ENCODE measurements at regions not wholly inside any gene's neighbourhood (a gene's known extent, or its start where the extent isn't known, plus 50 kb on each side); places are given as distances from the start of the nearest gene placed in this dataset.
"Not testable (repeated sequence)": the region's sequence is repeated elsewhere in the genome, so short reads cannot be mapped to it uniquely, and the experiment has no call there.

DNA sequence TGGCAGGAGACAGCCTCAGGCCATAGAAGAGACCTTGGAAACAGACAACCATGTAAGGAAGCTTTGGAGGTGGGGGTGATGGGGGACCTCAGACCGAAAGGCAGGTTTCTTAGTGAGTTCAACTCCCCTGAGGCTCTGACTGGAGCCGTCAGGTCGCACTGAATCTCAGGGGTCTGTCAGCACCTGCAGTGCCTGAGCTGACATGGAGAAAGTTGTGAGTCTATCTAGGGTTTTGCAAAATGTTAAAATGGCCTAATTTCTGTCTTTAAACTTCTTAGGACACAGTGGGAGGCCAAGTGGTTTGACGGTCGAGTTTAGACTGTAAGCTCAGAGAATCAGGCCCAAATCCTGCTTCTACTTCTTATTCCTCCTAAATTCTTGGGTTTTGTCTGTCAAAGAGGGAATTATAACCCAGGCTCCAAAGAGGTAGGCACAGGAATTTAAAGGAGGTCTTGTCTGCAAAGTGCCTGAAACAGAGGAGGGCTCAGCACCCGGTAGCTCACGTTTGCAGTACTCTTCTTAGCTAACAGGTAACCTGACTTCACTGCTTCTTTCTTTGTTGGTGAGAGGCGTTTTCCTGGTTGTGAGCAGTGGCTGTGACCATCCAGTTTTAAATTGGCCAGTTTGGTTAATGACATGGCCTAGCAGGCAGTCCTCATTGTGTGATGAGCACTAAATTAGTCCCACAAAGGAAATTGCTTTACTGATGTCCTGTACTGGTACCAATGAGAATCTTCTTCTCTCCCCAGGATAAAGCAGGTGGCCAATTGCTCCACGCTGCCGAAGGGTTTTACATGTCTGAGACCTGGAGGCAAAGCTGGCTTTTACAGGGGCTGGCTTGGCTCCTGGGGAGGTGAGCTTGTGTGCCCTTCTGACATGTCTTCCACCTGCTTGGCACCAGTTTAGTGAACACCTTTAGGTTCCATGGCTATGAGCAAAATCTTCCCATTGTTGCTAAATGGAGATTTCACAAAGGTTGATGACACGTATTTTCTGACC lies 95.7 kb downstream of the MYCN start:
- DNase-seq: no peak

DNA sequence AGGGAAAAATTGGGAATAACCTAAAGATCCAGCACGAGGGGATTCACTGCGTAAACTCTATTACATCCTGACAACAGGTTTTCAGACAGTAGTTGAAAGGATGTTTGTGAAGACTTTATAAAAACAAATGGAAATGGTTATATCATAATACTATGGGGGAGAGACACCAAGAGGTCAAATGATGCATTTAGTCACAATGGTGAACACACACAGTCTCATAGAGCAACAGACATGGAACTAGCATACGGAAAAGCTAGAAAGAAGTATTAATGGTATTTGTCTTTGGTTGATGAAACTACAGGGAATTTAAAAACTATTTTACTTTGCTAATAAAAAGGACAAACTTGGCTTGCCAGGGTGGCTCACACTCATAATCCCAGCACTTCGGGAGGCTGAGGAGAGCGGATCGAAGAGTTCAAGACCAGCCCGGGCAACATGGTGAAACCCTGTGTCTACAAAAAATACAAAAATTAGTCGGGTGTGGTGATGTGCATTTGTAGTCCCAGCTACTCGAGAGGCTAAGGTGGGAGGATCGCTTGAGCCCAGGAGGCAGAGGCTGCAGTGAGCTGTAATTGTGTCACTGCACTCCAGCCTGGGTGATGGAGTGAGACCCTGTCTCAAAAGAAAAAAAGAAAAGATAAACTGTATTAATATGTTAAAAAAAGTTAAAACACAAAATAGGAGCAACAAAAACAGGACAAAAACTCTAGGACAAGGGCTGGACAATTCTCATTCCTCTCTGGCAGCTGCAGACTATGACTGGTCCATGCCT lies 94.8 kb downstream of the MYCN start:
- DNase-seq: no peak

DNA sequence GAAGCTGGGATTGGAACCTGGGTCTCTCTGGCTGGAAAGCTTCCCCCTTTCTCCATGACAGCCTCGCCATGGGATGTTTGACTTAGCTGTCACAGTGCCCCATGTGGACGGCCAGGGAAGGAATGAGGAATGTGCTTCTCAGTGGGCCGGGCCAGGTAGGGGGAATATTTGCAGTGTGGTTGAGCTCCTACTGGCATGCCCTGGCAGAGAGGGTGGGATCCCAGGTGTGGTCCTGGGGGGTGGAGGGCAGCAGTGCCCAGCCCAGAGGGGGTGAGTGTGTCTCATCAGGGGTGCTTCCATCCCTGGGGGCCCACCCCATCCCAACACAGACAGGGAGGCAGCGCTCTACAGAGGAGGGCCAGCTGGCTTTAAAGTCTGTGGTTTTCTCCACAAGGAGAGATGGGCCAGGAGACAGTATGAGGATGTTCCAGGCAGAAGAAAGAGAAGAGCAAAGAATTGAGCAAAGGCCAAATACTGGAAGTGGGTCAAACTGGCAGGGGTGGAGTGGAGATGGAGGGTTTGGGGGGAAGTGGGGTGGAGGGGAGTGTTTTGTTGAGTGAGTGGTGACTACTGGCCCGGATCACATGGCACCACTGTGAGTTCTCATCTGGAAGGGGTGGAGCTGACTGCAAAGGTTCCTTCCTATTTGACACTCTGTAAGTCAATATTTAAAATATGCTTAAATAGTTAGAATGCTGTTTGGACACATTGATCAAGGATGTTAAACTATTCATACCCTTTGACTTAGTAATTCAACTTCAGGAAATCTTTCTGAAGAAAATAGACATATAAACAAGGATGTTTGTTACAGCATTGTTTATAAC lies 94.0 kb downstream of the MYCN start:
- DNase-seq: no peak

DNA sequence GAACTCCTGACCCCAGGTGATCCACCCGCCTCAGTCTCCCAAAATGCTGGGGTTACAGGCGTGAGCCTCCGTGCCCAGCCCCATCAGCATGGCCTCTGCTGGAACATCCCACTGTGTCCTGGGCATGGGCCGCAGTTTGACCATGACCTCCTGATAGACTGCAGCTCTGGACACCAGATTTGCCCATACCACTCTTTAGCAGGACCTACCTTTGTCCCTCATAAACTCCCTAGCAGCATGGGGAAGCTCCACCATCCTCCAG lies 92.6 kb downstream of the MYCN start:
- DNase-seq: no peak

DNA sequence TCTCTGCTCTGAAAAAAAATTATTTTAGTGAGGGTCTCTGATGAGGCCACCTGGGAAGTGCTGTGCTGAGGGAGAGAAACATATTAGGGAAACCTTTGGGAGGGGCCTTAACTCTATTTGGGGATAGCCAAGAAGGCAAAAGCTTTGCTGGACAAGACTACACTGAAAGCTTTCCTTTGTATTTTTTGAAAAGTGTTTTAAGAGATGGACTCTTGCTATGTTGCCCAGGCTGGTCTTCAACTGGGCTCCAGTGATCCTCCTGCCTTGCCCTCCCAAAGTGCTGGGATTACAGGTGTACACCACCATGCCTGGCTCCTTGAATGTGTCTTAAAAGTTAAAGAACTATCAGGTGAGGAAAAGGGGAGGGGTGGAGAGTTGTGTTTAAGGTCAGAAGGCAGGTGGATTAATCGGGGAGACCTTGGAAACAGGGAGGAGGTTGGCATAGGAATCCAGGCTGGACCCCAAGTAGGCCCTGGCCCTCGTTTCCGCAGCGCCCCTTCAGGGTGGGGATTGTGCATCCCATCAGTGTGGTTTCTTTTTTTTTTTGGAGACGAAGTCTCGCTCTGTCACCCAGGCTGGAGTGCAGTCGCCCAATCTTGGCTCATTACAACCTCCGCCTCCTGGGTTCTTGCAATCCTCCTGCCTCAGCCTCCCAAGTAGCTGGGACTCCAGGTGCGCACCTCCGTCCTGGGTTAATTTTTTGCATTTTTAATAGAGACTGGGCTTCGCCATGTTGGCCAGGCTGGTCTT lies 92.1 kb downstream of the MYCN start:
- DNase-seq: no peak

DNA sequence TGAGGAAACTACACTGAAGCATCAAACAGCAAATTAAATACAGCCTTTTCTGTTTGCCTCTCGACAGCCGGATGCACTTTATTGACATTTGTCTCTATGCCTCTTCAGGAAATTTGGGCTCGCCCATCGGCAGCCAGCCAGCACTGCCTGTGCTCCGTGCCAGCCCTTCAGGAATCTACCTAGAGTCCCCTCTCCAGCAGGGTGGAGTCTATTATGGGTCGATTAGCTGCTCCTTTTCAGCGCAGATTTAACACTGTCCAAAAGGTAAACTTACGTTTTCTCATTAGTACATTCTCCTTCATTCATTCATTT lies 91.5 kb downstream of the MYCN start:
- DNase-seq: no peak

DNA sequence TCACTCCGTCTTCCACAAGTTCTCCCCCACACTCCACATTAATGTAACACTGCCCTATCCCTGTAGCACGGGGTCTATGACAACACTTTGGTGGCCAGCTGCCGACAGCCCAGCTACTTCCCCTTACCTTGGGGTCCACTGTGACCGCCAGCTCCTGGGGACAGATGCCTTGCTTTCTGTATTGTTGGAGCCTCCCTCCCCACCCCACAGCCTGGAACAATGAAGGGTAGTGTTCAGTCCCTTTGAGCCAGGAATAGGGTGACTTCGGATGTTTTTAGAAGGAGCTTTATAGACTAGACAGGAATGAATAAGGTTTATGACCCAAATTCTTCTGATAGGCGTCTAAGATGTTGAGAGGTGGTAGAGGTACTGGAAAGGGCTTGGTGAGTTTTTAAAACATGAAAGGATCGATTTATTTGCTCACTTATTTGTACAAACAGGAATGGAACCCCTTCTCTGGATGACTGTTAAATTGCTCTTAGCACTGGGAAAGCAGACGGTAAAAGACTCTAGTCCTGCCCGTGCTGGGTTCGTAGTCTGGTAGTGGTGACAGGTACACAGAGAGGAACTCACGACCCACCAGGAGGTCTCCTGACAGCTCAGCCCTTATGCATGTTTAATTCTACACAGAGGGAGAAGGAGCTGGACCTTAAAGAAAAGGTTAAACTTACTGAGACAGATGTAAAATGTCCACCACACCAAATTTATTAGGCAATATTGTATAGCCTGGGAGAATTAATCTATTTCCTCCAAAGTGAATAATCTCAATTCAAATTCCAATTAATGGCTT lies 90.9 kb downstream of the MYCN start:
- no peak for DNase-seq

DNA sequence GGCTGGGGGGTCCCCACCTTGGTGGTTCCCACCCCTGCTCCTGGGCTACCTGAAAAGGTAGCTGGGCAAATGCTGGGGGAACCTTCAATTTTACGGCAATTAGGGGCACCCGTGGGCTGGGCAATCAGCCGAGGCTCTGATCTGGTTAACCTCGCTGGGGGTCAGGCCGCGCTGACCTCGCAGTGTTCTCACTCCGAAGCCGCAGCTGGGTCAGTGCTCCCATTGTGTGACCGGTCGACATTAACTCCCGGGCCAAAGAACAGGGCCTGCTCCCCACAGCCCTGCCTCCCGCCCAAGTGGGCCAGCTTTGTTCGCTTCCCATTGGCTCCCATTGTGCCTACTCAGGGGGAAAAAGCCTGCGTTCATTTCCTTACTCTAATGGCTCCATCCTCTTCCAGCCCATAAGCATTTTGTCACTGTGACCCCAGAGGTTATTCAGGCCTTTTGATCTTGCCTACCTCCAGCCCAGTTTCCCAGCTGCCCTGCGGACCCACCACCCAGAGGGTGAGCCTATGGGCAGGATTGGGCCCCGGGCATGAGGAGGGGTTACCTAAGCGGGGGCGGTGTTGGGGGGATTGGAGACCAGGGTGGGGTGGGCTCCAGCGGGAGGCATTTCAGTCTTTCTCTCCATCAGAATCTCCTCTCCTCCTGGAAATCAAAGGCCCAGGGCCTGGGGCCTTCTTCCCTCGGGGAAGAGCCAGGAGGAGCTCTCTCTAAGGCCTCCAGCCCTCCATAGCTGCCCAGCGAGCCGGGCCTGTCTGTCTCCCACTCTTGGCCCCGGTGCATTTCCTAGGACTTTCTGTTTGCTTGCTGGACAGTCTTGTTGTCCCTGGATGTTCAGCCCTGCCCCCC lies 90.1 kb downstream of the MYCN start:
- DNase-seq: no peak

DNA sequence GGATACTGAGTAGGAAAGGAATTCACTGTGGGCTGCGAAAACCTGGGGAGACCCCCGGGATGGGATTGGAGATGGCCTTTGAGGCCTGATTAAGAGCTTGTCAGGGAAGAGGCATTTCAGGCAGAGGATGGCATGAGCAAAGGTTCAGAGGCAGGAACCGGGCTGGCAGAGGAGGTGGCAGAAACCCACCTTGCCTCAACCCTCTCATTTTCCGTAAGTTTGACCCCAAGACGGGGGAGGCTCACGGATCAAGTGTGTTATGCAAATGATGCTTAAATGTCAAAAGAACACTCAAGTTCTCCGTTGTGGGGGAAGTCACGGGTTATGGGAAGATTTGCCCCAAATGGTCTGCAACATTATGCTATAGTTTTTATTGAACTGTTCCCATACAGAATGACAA lies 88.3 kb downstream of the MYCN start:
- no peak for DNase-seq

DNA sequence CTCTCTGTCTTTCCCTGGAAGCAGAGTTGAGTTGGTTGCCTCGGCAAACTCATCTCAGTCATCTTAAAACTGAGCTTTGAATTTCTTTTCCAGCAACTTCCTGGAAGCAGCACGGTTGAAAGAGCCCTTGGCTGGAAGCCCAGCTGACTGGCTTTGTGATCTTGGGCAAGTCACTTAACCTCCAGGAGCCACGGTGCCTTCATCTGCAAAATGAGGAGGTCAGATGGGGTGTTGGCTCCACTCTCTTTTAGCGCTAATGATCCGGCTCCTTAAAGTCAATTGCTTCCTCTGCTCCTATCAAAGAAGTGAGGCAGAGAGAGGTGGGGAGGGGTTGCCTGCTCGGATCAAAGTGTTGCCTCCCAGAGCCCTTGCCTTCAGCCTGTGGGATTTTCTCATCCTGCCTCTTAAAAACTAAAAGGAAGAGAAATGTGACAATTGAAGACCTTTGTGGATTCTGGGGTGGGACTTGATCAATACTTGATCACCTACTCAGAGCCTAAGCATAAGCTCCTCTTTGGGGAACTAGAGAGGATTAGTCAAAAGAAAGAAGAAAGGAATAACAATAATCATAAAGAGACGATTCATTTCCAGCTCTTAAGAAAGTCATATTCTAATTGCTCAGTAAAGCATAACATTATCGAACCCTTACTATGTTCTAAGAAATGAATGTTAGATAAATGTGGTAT lies 86.6 kb downstream of the MYCN start:
- DNase-seq: peak; percentile 100

DNA sequence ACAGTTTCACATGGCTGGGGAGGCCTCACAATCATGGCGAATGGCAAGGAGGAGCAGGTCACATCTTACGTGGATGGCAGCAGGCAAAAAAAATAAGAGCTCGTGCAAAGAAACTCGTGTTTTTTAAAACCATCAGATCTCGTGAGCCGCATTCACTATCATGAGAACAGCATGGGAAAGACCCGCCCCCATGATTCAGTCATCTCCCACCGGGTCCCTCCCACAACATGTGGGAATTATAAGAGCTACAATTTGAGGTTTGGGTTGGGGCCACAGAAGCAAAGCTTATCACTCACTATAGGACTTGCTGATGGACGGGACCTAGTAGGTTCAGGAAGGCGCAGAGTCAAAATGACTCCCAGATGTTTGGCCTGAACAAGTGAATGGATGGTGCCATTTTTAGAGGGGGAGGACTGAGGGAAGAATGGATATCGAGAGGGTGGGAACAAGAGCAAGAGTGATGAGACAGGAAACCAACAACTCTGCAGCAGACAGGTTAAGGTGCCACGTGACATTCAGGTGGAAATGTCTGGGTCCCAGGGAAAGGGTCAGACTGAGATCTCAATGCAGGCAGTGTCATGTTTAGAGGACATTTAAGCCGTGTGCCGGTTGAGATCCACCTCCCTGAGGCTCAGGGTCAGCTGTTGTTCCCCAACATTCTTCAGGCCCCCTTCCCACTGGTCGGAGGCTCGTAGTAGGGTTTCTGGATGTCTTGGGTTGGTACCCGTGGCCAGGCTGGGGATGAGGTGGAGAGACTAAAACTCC lies 85.7 kb downstream of the MYCN start:
- DNase-seq: no peak

DNA sequence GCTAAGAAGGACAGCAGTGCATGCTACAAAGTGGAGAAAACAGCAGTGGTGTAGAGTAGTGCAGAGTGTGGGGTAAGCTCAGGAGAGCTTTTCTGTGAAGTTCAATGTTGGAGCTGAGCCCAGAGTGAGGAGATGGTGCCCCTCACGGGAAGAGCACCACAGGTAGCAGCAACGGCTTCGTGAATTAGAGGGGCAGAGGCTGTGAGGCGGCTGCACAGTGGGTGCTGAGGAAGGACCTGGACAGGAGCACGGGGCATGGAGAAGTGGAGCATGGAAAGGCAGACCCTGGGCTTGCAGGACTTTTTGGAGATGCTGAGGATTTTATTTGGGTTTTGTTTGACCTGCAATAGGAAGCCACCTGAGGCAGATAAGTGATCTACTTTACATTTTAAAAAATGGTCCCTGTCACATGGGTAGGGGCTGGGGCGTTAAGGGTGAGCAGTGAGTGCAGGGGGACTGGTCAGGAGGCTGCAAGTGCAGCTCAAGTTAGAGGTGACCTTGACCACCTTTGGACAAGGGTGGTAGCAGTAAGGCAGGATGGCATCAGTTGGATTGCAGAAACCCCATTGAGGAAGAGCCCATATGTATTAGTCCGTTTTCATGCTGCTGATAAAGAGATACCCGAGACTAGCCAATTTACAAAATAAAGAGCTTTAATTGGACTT lies 85.0 kb downstream of the MYCN start:
- DNase-seq: no peak

DNA sequence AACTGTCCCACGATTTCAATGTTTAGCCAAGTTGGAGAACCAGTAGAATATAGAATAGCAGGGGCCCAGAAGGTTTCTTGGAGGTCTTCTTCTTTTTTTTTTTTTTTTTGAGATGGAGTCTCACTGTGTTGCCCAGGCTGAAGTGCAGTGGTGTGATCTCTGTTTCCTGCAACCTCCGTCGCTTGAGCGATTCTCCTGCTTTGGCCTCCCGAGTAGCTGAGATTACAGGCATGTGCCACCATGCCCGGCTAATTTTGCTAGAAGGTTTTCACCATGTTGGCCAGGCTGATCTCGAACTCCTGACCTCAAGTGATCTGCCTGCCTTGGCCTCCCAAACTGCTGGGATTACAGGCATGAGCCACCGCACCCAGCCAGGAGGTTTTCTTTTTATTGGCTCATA lies 84.3 kb downstream of the MYCN start:
- not testable (repeated sequence) for DNase-seq

DNA sequence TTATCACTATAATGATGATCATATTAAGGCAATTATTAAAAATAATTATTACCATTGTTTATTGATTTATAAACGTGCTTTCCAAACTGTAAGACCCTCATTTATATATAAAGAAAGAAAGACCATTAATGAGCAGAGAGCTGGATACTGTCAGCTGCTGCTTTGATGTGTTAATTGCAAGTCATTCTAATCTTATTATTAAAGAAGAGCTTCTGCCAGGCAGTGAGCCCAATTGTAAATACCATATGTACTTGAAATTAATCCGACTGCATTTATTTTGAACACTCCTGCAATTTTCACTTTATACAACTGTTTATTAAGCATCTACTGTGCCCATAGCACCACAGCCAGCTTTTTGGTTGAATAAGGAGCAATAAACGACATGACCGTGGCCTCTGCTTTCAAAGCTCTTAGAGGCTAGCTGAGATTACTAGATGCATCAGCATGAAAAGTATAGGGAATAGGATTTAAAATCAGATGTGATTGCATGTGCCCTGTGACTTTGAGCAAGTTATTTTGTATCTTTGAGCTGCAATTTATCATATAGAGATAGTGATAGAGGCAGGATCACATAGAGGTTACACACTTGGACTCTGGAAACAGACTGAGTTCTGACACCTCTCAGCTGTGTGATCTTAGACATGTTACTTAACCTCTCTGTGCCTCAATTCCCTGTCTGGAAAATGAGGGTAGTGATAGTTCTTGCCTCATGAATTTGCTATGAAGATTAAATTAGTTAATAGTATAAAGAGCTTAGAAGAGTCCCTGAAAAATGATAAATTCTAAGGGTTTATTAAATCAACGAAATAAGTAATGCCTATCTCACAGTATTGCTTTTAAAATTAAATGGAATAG lies 83.4 kb downstream of the MYCN start:
- no peak for DNase-seq

DNA sequence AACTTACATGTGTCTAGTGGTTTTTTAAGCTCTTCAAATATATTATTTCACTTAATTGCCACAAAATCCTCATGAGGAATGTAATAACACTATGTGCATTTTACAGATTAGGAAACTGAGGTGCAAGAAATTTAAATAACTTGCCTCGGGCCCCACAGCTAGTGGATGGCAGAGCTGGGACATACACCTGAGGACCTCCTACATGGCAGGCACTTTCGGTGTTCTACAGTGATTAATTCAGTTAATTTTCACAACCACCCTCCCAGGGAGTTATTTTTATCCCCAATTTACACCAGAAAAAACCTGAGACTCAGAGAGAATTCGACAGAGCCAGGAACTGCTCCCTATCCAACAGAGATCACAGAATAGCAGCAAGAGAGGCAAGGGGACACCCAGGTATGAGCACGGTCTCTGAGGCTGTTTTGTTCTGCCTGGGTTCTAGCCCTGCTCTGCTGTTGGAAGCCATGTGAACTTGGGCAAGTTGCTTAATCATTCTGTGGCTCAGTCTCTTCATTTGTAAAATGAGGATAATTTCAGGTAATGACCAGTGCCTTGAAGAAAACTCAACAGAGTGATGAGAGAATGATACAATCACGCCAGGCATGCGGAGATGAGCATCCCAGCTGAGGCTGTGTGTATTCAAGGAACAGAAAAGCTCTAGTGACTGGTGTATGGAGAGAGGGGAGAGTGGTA lies 82.3 kb downstream of the MYCN start:
- DNase-seq: no peak

DNA sequence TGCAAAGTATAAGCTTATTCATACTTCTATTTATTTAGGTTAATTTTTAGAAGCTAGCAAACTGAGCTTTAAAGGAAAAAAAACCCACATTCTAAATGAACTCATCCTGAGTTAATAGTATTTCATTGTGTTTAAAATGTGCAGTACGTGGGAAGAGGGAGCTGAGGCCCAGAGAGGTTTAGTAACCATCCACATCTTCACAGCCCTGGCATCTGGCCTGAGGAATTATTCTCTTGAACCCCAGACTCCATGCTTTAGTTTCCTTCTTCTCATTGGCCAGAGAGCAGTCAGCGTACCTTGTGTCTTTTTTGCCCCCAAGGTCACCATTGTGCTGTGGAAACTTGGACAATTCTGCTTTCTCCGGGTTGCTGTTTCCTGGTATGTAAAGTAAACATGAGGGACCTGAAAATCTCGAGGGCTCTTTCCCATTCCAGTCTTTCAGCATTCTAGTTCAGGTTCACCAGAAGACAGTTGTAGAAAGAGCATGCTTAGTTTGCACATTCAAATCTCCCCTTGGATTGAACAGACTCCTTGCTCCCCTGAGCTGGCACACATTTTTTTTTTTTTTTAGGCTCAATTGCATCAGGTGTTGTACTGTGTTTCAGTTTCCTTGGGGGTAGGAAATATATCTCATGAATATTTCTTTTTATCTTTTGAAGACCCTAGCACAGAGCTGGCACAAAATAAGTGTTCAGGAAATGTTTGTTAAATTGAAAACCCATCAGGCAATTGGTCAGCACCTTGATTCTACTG lies 81.4 kb downstream of the MYCN start:
- no peak for DNase-seq
